ENCODE measurements at regions not wholly inside any gene's neighbourhood (a gene's known extent, or its start where the extent isn't known, plus 50 kb on each side); places are given as distances from the start of the nearest gene placed in this dataset.

DNA sequence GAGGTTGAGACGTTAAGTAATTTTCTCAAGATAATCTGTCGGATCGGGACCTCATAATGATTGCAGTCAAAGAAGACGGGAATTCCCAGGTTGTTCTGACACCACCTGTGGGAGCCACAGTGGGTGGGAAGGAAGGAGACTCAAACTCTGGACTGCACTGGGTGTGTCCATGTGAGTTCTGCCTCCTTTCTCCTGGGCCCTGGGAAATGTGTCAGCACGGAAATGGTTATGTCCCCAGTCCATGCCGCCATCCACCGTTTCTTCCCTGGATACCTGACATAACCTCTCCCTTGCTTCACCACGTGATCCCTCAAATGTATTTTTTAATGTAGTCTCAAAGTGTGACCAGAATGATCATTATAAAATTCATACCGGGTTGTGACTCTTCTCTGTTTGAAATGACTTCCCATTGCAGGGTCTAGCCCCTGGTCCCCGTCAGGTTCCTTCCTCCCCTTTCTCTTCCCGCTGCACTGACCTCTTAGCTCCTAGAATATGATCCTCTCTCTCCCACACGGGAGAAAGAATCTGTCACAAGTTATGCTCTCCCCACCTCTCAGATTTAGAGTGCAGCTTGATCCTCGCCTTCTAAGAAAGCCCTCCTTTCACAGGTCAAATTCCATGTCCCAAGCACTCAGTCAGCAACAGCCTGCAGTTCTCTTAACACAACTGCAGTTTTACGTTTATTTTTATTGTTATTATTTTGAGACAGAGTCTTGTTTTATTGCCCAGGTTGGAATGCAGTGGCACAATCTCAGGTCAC lies 820.0 kb upstream of the EEF2KMT start (continued):
- TF ChIP-seq CTCF (IDR thresholded peaks at IDR 0.05 in 2 of 3, conservative IDR thresholded peaks at IDR 0.05 in 1 of 3; ENCODE audit: borderline replicate concordance in 1 of 3, insufficient read depth in 1 of 3, low read depth in 2 of 3, low read length in 2 of 3) (no peak), YY1 (IDR thresholded peaks at IDR 0.05; ENCODE audit: extremely low read depth, insufficient replicate concordance, low read depth, low read length) (no peak), RAD21 (IDR thresholded peaks at IDR 0.05; ENCODE audit: low read depth) (no peak), POLR2AphosphoS5 (IDR thresholded peaks at IDR 0.05; ENCODE audit: low read depth, low read length) (no peak), CEBPB (IDR thresholded peaks at IDR 0.05; ENCODE audit: low read depth) (no peak), JUND (IDR thresholded peaks at IDR 0.05) (no peak)

- Histone ChIP-seq H3K4me3 (replicated peaks in 1 of 2; ENCODE audit: low read depth in 1 of 2, low read length in 2 of 2) (no peak overlapping the region), H3K79me2 (ENCODE audit: insufficient read depth, low read length) (no peaks in the 10 kb centered on the region), H3K27ac (ENCODE audit: low read depth, low read length) (no peak overlapping the region), H3K9me3 (ENCODE audit: control insufficient read depth in 1 of 2, insufficient read depth in 1 of 2, low read depth in 1 of 2, low read length in 2 of 2) (no peaks in the 10 kb centered on the region; a peak in 2 of 4 replicates), H4K20me1 (ENCODE audit: insufficient read depth) (no peaks in the 10 kb centered on the region), H3K9me2 (ENCODE audit: insufficient read depth) (no peaks in the 10 kb centered on the region), H2AFZ (ENCODE audit: low read depth, low read length, poor library complexity, severe bottlenecking) (no peak overlapping the region), H3K9ac (ENCODE audit: low read length) (no peak overlapping the region), H3K36me3 (ENCODE audit: control insufficient read depth in 1 of 2, insufficient read depth in 2 of 2, low read length in 2 of 2) (no peaks in the 10 kb centered on the region), H3K27me3 (ENCODE audit: insufficient read depth, low read length) (no peaks in the 10 kb centered on the region), H3K4me2 (ENCODE audit: low read length) (no peak overlapping the region), H3K4me1 (ENCODE audit: control insufficient read depth in 1 of 2, insufficient read depth in 2 of 2, low read length in 2 of 2) (no peaks in the 10 kb centered on the region)
- RAD21 ChIA-PET (ENCODE audit: low non-redundant PET in 1 of 2, low total read pairs in 2 of 2, uncharacterized antibody in 2 of 2, unreplicated experiment in 2 of 2) = no interaction called here
- no peak for DNase-seq (ENCODE audit: low read depth, low spot score)
- CTCF ChIA-PET = no interaction called here
- no peak for TF ChIP-seq CBX3 (IDR thresholded peaks at IDR 0.05; ENCODE audit: low read depth)
- TF ChIP-seq, protein P1, sequence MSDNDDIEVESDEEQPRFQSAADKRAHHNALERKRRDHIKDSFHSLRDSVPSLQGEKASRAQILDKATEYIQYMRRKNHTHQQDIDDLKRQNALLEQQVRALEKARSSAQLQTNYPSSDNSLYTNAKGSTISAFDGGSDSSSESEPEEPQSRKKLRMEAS (IDR thresholded peaks at IDR 0.05) = no peak
- BruUV-seq (replicated peaks) = no TSS peak
- ATAC-seq = no peak
- intact Hi-C loops (cut with micrococcal nuclease) = no loop called here
- POLR2A ChIA-PET = no interaction called here
Observed at GRCh38 chr16:5916711-5917191, 819.2 kb upstream of the EEF2KMT start.
